Esophagus muscularis mucosa (tissue), 4 donors: ENCODE measurements at regions not wholly inside any gene's neighbourhood (a gene's known extent, or its start where the extent isn't known, plus 50 kb on each side); places are given as distances from the start of the nearest gene placed in this dataset.

Experiments used
- EP300 ChIP-seq: sonication (generic); formaldehyde crosslinking; IDR thresholded peaks from one replicate; pipeline ENCODE4 v1.6.1; 2017; ENCODE audit warnings: antibody characterized with exemption
- POLR2A ChIP-seq: fragments of 450-650 bp; IDR thresholded peaks from one replicate; pipeline ENCODE4 v1.6.1; 2017; ENCODE audit warnings: antibody characterized with exemption, moderate library complexity, mild to moderate bottlenecking, low read depth
- TF ChIP-seq, protein P1 (sequence below), 3 experiments: fragments of 200-600 bp in 2 of 3; fragments of 450-650 bp in 1 of 3; sonication (generic) in 2 of 3; IDR thresholded peaks; one replicate each; pipeline ENCODE4 v1.5.1; 2017 to 2019; ENCODE audit warnings: antibody characterized with exemption in 3 of 3, mild to moderate bottlenecking in 2 of 3, moderate library complexity in 1 of 3

- TF ChIP-seq, protein P1, sequence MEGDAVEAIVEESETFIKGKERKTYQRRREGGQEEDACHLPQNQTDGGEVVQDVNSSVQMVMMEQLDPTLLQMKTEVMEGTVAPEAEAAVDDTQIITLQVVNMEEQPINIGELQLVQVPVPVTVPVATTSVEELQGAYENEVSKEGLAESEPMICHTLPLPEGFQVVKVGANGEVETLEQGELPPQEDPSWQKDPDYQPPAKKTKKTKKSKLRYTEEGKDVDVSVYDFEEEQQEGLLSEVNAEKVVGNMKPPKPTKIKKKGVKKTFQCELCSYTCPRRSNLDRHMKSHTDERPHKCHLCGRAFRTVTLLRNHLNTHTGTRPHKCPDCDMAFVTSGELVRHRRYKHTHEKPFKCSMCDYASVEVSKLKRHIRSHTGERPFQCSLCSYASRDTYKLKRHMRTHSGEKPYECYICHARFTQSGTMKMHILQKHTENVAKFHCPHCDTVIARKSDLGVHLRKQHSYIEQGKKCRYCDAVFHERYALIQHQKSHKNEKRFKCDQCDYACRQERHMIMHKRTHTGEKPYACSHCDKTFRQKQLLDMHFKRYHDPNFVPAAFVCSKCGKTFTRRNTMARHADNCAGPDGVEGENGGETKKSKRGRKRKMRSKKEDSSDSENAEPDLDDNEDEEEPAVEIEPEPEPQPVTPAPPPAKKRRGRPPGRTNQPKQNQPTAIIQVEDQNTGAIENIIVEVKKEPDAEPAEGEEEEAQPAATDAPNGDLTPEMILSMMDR (IDR thresholded peaks at IDR 0.05): no peak
- TF ChIP-seq POLR2A (no peak), EP300 (no peak)
Measured at GRCh38 chr2:16149349-16150243, 209.2 kb downstream of the MYCN start.
